Heart left ventricle (tissue), 16 donors: ENCODE measurements at regions not wholly inside any gene's neighbourhood (a gene's known extent, or its start where the extent isn't known, plus 50 kb on each side); places are given as distances from the start of the nearest gene placed in this dataset.
A peak's percentile ranks its signal among the peaks of the same experiment; 100 is the strongest.
"Not testable (repeated sequence)": the region's sequence is repeated elsewhere in the genome, so short reads cannot be mapped to it uniquely, and the experiment has no call there.

Source experiments
- ATAC-seq, 4 donors: fragments of 200-7000 bp; cut with Tn5 transposase; one replicate each; pipeline ENCODE4 v1.9.1; 2020 to 2022; ENCODE audit warnings: moderate library complexity in 4 of 4, mild to moderate bottlenecking in 3 of 4, moderate number of reproducible peaks in 1 of 4
- DNase-seq, 5 donors: peaks; one replicate each; pipeline ENCODE4 v3.0.0-alpha.2; 2020
- H3K27ac ChIP-seq, 12 donors: fragments of 200-600 bp; sonication (generic) in 4 of 12; one replicate each; pipeline versions ENCODE4 v1.5.0 to v1.8.0; 2016 to 2022; ENCODE audit warnings: mild to moderate bottlenecking in 2 of 12
- H3K27me3 ChIP-seq, 9 donors: fragments of 200-600 bp; sonication (generic) in 2 of 9; one replicate each; pipeline versions ENCODE4 v1.5.1 to v1.8.0; 2016 to 2022; ENCODE audit warnings: mild to moderate bottlenecking in 3 of 9
- H3K36me3 ChIP-seq, 9 donors: fragments of 200-600 bp; sonication (generic) in 2 of 9; one replicate each; pipeline versions ENCODE4 v1.5.0 to v1.8.0; 2018 to 2022; ENCODE audit warnings: mild to moderate bottlenecking in 2 of 9
- H3K4me1 ChIP-seq, 12 donors: fragments of 200-600 bp; sonication (generic) in 4 of 12; one replicate each; pipeline versions ENCODE4 v1.5.0 to v1.8.0; 2016 to 2022; ENCODE audit warnings: mild to moderate bottlenecking in 3 of 12
- H3K4me3 ChIP-seq, 12 donors: fragments of 200-600 bp; sonication (generic) in 4 of 12; one replicate each; pipeline versions ENCODE4 v1.5.0 to v1.8.0; 2017 to 2022; ENCODE audit warnings: mild to moderate bottlenecking in 9 of 12, moderate library complexity in 4 of 12
- H3K9me3 ChIP-seq, 12 donors: fragments of 200-600 bp; sonication (generic) in 4 of 12; one replicate each; pipeline versions ENCODE4 v1.5.0 to v1.8.0; 2016 to 2022; ENCODE audit warnings: mild to moderate bottlenecking in 1 of 12
- CTCF ChIP-seq, 12 donors: fragments of 200-600 bp; sonication (generic) in 4 of 12; IDR thresholded peaks; one replicate each; pipeline versions ENCODE4 v1.5.0 to v1.8.0; 2018 to 2022; ENCODE audit warnings: antibody characterized with exemption in 12 of 12, mild to moderate bottlenecking in 5 of 12
- POLR2A ChIP-seq, 2 donors: fragments of 450-650 bp; IDR thresholded peaks; one replicate each; pipeline ENCODE4 v1.6.1; 2017; ENCODE audit warnings: antibody characterized with exemption in 2 of 2, mild to moderate bottlenecking in 2 of 2, moderate library complexity in 2 of 2
- WGBS, 4 donors: extraction: QIAGEN DNeasy Blood & Tissue Kit in 2 of 4; methylation state at CpG; one replicate each; pipeline versions ENCODE4 v1.1.5 to v1.1.7; 2013 to 2018; 5-methylcytosine and 5-hydroxymethylcytosine counted together
- intact Hi-C, 10 donors: fragments of 100-400 bp; cut with DNase I; formaldehyde crosslinking; loops; one replicate each; pipeline versions ENCODE4 v1.11.1 to v1.14.2; 2022
- donor health status: ischemic (EF 13 %, LVEDD 7.1; RV severe dilation, severe dysfunction).
- donor health status: healthy with polysubstance abuse.
- donor health status: DM: no; HTN: yes; CAD: no.
- donor health status: DM: no; HTN: no; CAD: no.
- donor health status: ischemic (EF 25% LVEDD 6.9; RV normal size, moderate dysfunction).
- donor health status: ischemic (EF 25% LVEDD 5.7; RV mildly dilated, moderate dysfunction).
- donor health status: healthy.
- donor health status: DM: yes; HTN: yes; CAD: no.
- donor health status: ischemic (EF 35%, LVEDD 5.7; RV mildly dilated, moderate dysfunction).
- donor health status: nonischemic (EF 11% LVEDD 7.7; RV severe dilation, severe dysfunction).
- donor health status: DM: yes; HTN: yes; CAD: no.
- donor health status: PGD.
- donor health status: ischemic (EF 29% LVEDD 5.4; RV normal size, mild dysfunction).
- donor health status: nonischemic (EF 23%, LVEDD 6.1; RV moderate dilation, normal function).

GRCh38 chr16:9155871-9156270 is 64.4 kb downstream of the HAPSTR1 start:
- Histone ChIP-seq H3K36me3 (no peaks in the 10 kb centered on the region), H3K9me3 (no peaks in the 10 kb centered on the region), H3K4me1 (peaks cover 0 to 4% (median 0%) of the 10 kb centered on the region in 12 donors), H3K4me3 (no peak overlapping the region), H3K27me3 (peaks cover 0 to 20% (median 0%) of the 10 kb centered on the region in 9 donors), H3K27ac (no peak overlapping the region)
- intact Hi-C loops = no loop called here
- 81 to 88% (median 83%) methylated on average over 5 of the region's 5 CpGs for WGBS, 4 donors
- DNase-seq = peak in 1 of 5 donors; percentile 7
- ATAC-seq = no peak
- TF ChIP-seq POLR2A (IDR thresholded peaks at IDR 0.05) = no peak
- TF ChIP-seq CTCF (IDR thresholded peaks at IDR 0.05) = no peak

- DNase-seq = peak in 1 of 5 donors; percentile 40
- no peaks in the 10 kb centered on the region for H3K9me3 ChIP-seq
- H3K4me1 ChIP-seq = peaks cover 0 to 4% (median 0%) of the 10 kb centered on the region in 12 donors
- TF ChIP-seq POLR2A (IDR thresholded peaks at IDR 0.05) (no peak), CTCF (IDR thresholded peaks at IDR 0.05) (peak; percentile 37 to 78 (median 62))
- H3K4me3 ChIP-seq = no peak overlapping the region
- peaks cover 0 to 13% (median 0%) of the 10 kb centered on the region in 9 donors for H3K27me3 ChIP-seq
- intact Hi-C loops = loop anchor here in 8 of 10 donors (5.0 to 10.0 kb wide), 3 partner anchors 485 to 1025 kb away; partner anchors contain the start of gene GRIN2A (in 8 of the 8)
- ATAC-seq = peak in 3 of 4 donors; percentile 49 to 80 (median 65)
- no peak overlapping the region for H3K27ac ChIP-seq
- 14 to 16% (median 15%) methylated on average over 15 of the region's 15 CpGs for WGBS, 4 donors
- no peaks in the 10 kb centered on the region for H3K36me3 ChIP-seq
Measured at GRCh38 chr16:9159839-9160550, 68.6 kb downstream of the HAPSTR1 start.

- intact Hi-C loops = loop anchor here in 8 of 10 donors (5.0 to 10.0 kb wide), 3 partner anchors 484 to 1024 kb away; partner anchors contain the start of gene GRIN2A (in 8 of the 8)
- Histone ChIP-seq H3K4me3 (no peak overlapping the region), H3K4me1 (peaks cover 0 to 4% (median 0%) of the 10 kb centered on the region in 12 donors), H3K27ac (no peak overlapping the region), H3K36me3 (no peaks in the 10 kb centered on the region), H3K27me3 (peaks cover 0 to 10% (median 0%) of the 10 kb centered on the region in 9 donors), H3K9me3 (no peaks in the 10 kb centered on the region)
- TF ChIP-seq POLR2A (IDR thresholded peaks at IDR 0.05) (no peak), CTCF (IDR thresholded peaks at IDR 0.05) (no peak)
- ATAC-seq (no peak), DNase-seq (no peak)
- 78 to 85% (median 80%) methylated on average over 13 of the region's 13 CpGs for WGBS, 4 donors
Measured at GRCh38 chr16:9160551-9160911, 69.1 kb downstream of the HAPSTR1 start.

- 75 to 79% (median 77%) methylated on average over 10 of the region's 10 CpGs for WGBS, 4 donors
- H3K4me1 ChIP-seq = no peaks in the 10 kb centered on the region
- intact Hi-C loops = loop anchor here in 4 of 10 donors (10.0 kb wide), 2 partner anchors 479 to 1019 kb away; partner anchors contain the start of gene GRIN2A (in 3 of the 4)
- H3K36me3 ChIP-seq = no peaks in the 10 kb centered on the region
- no peaks in the 10 kb centered on the region for H3K9me3 ChIP-seq
- H3K27me3 ChIP-seq = no peaks in the 10 kb centered on the region
- ATAC-seq (no peak), DNase-seq (no peak)
- TF ChIP-seq CTCF (IDR thresholded peaks at IDR 0.05) (no peak), POLR2A (IDR thresholded peaks at IDR 0.05) (no peak)
- H3K27ac ChIP-seq = no peak overlapping the region
- H3K4me3 ChIP-seq = no peak overlapping the region
Measured at GRCh38 chr16:9165681-9166080, 74.2 kb downstream of the HAPSTR1 start.

- H3K27ac ChIP-seq, H3K9me3 ChIP-seq, DNase-seq, ATAC-seq, H3K4me1 ChIP-seq, H3K4me3 ChIP-seq, H3K27me3 ChIP-seq, H3K36me3 ChIP-seq: not testable (repeated sequence)
- intact Hi-C loops = loop anchor here in 4 of 10 donors (10.0 kb wide), 2 partner anchors 478 to 1018 kb away; partner anchors contain the start of gene GRIN2A (in 3 of the 4)
- 84 to 92% (median 86%) methylated on average over 17 to 21 of the region's 24 CpGs for WGBS, 4 donors
Measured at GRCh38 chr16:9166326-9166993, 75.0 kb downstream of the HAPSTR1 start.
